ENCODE measurements at regions not wholly inside any gene's neighbourhood (a gene's known extent, or its start where the extent isn't known, plus 50 kb on each side); places are given as distances from the start of the nearest gene placed in this dataset.

GRCh38 chr2:64787019-64787365 is 133.3 kb upstream of the SERTAD2 start:
- Histone ChIP-seq H3K9ac (ENCODE audit: extremely low read depth, insufficient read length, low read length) (no peak overlapping the region), H3K79me2 (ENCODE audit: insufficient read depth, low read length) (no peaks in the 10 kb centered on the region), H4K20me1 (ENCODE audit: control insufficient read depth, insufficient read depth, insufficient read length) (no peaks in the 10 kb centered on the region), H4K8ac (replicated peaks; ENCODE audit: insufficient read length, low read depth, low read length) (no peak overlapping the region), H3K14ac (ENCODE audit: insufficient read depth, low read length) (no peak overlapping the region; the same call in 1 of the 2 replicates), H3K4ac (ENCODE audit: low read depth, low read length) (no peak overlapping the region), H3K4me2 (ENCODE audit: insufficient read depth, insufficient read length, low read length) (no peak overlapping the region), H3K27ac (ENCODE audit: insufficient read length, low read depth, low read length) (no peak overlapping the region), H3K9me3 (ENCODE audit: control insufficient read depth, low read depth, low read length) (no peaks in the 10 kb centered on the region), H4K91ac (ENCODE audit: insufficient read length, low read depth, low read length) (no peak overlapping the region), H3K23ac (ENCODE audit: insufficient read length, low read depth, low read length) (no peak overlapping the region), H2BK15ac (ENCODE audit: low read depth, low read length) (no peak overlapping the region), H3K18ac (ENCODE audit: insufficient read length, low read depth, low read length) (no peak overlapping the region), H3K79me1 (ENCODE audit: insufficient read depth, low read depth, low read length, poor library complexity, severe bottlenecking) (no peaks in the 10 kb centered on the region), H4K5ac (ENCODE audit: insufficient read length, low read depth, low read length) (no peak overlapping the region), H3T11ph (ENCODE audit: low read length) (no peak overlapping the region), H2BK120ac (ENCODE audit: low read depth, low read length, poor library complexity, severe bottlenecking) (no peak overlapping the region), H2BK20ac (ENCODE audit: low read depth, low read length, poor library complexity, severe bottlenecking) (no peak overlapping the region), H2BK12ac (ENCODE audit: insufficient read length, low read depth, low read length) (no peak overlapping the region), H3K4me1 (ENCODE audit: insufficient read depth, low read length) (no peaks in the 10 kb centered on the region), H2BK5ac (ENCODE audit: insufficient read length, low read length) (no peak overlapping the region), H2AFZ (ENCODE audit: low read length) (no peak overlapping the region), H3K23me2 (ENCODE audit: insufficient read length, low read depth, low read length, poor library complexity, severe bottlenecking) (peaks cover 4% of the 10 kb centered on the region), H3K56ac (ENCODE audit: insufficient read length, low read depth, low read length) (no peak overlapping the region), H2AK5ac (ENCODE audit: insufficient read length, low read length) (no peak overlapping the region), H3K27me3 (ENCODE audit: insufficient read depth, low read length) (no peaks in the 10 kb centered on the region)
- no peak for DNase-seq
- peaks cover 4% of the 10 kb centered on the region for H3K27me3 Mint-ChIP-seq (ENCODE audit: low read depth)
- no peak for TF ChIP-seq CTCF (conservative IDR thresholded peaks at IDR 0.05)
- no CpG with 5 or more reads among the region's 6 CpGs for WGBS (ENCODE audit: extremely low coverage, insufficient read length, low lambda C conversion rate)
- peaks cover 0 to 4% of the 10 kb centered on the region in 2 experiments; a peak in 1 of 5 replicates for H3K9me3 Mint-ChIP-seq
- H3K4me3 Mint-ChIP-seq = no peak overlapping the region
- H3K4me1 Mint-ChIP-seq = peaks cover 24 to 25% of the 10 kb centered on the region in 2 experiments
- no peak overlapping the region for H3K27ac Mint-ChIP-seq
- H3K36me3 Mint-ChIP-seq (ENCODE audit: insufficient read depth in 1 of 3, low read depth in 3 of 3) = 0 out of 7 replicates have a peak, but pooled peaks cover 0 to 8% (median 0%) of the 10 kb centered on the region in 3 experiments

Data from H9 (cell line).